Testis (tissue), 2 donors: ENCODE measurements at regions not wholly inside any gene's neighbourhood (a gene's known extent, or its start where the extent isn't known, plus 50 kb on each side); places are given as distances from the start of the nearest gene placed in this dataset.

ENCODE experiments used
- POLR2A ChIP-seq: fragments of 450-650 bp; IDR thresholded peaks from one replicate; pipeline ENCODE4 v1.6.1; 2017; ENCODE audit warnings: antibody characterized with exemption, mild to moderate bottlenecking, moderate library complexity
- TF ChIP-seq, protein P1 (sequence below), 3 experiments: fragments of 450-650 bp in 2 of 3; fragments of 200-600 bp in 1 of 3; sonication (generic) in 1 of 3; IDR thresholded peaks; one replicate each; pipeline ENCODE4 v1.5.1; 2016 to 2019; ENCODE audit warnings: antibody characterized with exemption in 3 of 3, mild to moderate bottlenecking in 2 of 3, moderate library complexity in 1 of 3

GRCh38 chr13:89806594-89806993 lies 1540.9 kb upstream of the MIR17HG start:
- TF ChIP-seq, protein P1, sequence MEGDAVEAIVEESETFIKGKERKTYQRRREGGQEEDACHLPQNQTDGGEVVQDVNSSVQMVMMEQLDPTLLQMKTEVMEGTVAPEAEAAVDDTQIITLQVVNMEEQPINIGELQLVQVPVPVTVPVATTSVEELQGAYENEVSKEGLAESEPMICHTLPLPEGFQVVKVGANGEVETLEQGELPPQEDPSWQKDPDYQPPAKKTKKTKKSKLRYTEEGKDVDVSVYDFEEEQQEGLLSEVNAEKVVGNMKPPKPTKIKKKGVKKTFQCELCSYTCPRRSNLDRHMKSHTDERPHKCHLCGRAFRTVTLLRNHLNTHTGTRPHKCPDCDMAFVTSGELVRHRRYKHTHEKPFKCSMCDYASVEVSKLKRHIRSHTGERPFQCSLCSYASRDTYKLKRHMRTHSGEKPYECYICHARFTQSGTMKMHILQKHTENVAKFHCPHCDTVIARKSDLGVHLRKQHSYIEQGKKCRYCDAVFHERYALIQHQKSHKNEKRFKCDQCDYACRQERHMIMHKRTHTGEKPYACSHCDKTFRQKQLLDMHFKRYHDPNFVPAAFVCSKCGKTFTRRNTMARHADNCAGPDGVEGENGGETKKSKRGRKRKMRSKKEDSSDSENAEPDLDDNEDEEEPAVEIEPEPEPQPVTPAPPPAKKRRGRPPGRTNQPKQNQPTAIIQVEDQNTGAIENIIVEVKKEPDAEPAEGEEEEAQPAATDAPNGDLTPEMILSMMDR (IDR thresholded peaks at IDR 0.05), result no peak
- no peak for TF ChIP-seq POLR2A
